Stimulated activated CD8-positive, alpha-beta memory T cell treated with anti-CD3 and anti-CD28 coated beads, Interleukin-12 subunit alpha, Interleukin-12 subunit beta, amount 100 ng/mL, for 4 hours (primary cell): ENCODE measurements at regions not wholly inside any gene's neighbourhood (a gene's known extent, or its start where the extent isn't known, plus 50 kb on each side); places are given as distances from the start of the nearest gene placed in this dataset.
"Not testable (repeated sequence)": the region's sequence is repeated elsewhere in the genome, so short reads cannot be mapped to it uniquely, and the experiment has no call there.

Experiments used
- DNase-seq: peaks from one replicate; pipeline ENCODE4 v3.0.0-alpha.2; 2020; ENCODE audit warnings: low read depth

DNA sequence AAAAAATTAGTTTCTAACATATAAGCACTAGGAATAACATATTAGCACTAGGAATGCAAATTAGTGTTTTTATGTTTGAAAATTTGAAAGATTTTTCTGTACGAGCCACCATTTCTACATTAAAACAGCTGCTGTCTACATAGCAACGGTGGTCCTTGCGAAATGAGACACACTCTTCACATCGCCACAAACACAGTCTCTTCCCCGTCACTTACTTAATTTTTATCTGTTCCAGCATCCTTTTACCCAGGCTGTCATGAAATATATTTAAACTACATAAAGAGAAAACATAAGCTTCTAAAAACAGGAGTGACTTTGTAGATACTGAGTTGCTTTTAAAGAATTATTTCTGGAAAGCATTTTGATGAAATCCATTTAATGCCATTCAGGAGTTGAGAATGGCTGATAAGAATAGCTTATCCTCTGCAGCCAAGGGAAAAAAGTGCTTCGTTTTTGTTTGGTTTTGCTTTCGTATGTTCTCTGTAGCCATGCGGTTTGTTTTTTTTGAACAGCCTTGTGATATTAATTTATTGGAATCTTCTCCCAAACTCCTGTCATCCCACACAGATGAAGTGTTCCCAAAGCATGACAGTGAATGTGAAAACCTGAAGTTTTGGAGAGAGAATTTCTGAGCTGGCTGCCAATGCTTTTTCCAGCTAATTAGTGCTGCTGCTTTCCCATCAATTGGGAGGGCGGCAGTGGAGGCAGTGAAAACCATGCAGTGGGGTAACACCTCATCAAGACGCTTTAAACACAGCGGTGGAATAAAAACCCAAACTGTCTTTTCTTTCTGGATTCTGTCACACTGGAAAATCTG lies 603.7 kb upstream of the ADARB2 start:
- DNase-seq: no peak

DNA sequence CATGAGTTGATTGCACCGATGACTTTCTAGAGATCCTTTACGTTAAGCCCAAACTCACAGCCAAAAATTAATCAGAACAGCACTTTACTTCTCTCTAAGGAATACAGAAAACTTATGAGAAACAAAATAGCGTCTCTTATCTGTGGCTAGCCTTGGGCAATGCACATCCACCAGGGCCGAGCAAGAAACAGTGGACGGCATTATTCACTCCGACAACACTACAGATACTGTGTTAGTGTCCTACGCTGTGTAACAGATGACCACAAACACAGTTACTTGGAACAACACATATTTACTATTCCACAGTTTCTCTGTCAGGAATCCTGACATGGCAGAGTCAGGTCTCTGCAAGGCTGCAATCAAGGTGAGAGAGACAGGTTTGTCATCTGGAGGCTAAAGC lies 598.3 kb upstream of the ADARB2 start:
- DNase-seq: no peak

DNA sequence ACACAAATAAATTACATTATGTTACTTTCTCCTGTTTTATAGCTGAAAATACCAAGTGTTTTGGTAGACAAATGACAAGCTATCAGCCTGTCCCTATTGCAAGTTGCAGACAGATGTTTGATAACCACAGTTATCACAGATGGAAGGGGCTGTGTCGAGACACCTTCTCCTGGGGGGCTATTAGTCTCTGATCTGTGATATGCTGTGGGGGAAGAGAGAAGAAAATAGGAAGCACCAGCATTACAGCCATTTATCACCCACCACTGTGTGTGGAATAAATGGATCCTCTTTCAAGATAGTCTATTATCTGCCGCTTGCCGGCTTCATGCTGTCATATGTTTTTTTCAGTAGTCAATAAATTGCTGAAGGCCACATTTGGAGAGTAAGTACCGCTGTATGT lies 597.2 kb upstream of the ADARB2 start:
- no peak for DNase-seq

DNA sequence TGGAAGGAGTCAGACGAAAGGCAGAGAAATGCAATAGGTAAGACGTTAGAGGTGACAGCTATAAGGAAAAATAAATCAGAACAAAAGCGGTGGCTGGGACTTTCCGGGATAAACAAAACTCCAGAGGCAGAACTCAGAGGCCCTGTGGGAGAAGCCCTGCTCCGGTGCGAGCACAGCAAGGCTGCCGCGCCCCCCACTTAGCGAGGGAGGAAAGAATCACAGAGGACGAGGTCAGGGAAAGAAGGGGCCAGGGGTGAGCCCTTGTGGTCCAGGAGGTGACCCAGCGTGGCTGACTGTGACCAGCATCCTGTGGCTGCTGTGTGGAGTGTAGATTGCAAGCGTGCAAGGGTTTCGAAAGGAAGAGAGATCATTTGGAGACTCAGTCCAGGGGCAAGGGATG lies 591.8 kb upstream of the ADARB2 start:
- DNase-seq: no peak

DNA sequence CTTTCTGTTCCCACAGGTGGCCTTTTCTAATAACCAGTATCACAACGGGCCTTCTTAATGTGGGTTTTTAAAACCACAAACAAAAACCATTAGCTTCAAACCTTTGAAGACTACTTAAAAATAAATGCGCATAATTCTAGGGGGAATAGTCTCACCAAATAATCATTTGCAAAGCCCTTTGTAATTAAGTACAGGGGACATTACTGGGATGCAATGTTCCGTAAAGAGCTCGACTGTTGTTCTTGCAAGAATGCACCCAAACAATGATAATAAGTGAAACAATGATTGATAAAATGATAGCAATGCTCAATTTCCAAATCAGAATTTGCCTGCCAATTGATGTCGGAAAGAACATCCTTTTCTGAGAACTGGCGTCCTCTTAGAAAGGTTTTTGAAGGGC lies 589.1 kb upstream of the ADARB2 start:
- no peak for DNase-seq

DNA sequence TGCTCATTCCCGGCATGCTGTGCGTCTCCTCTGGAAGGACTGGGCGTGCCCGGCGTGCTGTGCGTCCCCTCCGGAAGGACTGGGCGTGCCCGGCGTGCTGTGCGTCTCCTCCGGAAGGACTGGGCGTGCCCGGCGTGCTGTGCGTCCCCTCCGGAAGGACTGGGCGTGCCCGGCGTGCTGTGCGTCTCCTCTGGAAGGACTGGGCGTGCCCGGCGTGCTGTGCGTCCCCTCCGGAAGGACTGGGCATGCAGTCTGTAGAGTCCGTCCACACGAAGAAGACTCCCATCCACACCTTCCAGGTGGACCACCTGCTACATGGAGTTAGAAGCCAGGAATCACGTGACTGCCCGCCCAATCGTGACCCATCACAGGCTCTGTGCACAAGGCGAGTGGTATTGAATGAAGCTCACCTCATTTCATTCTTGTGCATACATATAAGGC lies 577.7 kb upstream of the ADARB2 start:
- DNase-seq: not testable (repeated sequence)

DNA sequence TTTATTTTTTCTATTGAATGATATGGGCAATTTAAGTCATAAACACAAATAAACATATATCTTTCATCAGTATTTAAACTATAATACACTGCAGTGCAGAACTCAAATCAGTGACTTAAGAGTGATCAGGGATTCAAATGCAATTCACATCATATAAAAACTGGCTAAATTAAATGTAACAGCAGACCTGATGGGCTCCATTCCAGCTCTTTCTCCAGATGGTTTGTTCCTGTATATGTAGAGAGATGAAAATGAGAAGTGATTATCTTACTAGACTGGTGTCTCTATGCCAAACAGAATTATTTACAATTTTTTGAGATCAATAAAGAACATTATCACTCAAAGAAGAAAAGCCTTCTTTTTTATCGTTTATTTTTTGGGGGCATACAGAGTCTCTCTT lies 568.8 kb upstream of the ADARB2 start:
- DNase-seq: no peak

DNA sequence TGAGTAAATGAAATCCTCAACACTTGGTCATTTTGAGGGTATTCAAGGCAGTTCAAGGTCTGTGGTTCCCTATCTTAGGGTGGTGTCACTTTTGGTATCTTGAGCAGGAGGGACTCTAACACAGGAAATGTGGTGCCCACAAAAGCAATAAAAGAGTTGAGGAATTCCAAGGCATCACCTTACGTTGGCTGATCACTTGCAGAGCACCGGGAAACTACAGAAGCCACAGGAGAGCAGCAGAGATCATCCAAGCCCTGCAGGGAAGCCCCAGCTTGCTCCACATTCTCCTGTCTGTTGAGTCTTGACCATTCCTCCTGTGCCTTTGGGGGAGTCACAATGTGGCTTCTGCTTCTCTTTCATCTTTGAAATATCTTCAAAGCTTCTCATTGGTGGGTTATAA lies 565.8 kb upstream of the ADARB2 start:
- no peak for DNase-seq

DNA sequence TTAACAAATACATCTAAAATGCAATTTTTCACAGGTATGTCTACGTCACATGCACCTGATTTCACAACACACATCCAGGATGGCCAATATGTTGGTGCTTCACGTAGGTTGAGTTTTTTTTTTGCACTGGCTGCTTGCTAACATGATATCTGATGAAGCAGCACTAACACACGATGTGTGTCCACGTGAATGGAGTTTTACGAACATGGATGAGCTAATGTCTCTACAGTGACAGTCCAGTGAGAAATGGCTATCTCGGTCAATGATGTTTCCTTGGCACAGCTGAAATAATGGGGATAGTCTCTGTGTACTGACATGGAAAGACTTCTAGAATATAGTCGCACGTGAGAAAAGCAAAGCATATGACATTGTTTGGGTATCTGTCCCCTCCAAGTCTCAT lies 563.9 kb upstream of the ADARB2 start:
- DNase-seq: no peak

DNA sequence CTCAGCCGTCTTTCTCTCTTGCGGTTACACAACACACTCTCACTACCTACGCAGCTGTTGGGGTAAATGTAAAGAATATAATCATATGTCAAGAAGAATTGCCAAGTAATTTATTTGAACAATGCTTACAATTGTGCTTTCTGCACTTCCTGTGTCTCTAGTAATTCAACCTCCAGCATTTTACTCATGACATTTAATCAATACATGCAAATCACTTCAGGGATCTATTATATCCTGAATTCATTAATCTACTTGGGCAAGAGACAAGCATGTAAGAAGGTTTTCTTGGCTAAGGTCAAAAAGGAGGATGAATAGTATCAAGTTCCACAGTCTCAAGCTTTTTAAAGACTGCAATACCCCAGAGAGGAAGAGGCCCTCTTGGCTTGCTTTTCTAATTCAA lies 562.9 kb upstream of the ADARB2 start:
- DNase-seq: no peak

DNA sequence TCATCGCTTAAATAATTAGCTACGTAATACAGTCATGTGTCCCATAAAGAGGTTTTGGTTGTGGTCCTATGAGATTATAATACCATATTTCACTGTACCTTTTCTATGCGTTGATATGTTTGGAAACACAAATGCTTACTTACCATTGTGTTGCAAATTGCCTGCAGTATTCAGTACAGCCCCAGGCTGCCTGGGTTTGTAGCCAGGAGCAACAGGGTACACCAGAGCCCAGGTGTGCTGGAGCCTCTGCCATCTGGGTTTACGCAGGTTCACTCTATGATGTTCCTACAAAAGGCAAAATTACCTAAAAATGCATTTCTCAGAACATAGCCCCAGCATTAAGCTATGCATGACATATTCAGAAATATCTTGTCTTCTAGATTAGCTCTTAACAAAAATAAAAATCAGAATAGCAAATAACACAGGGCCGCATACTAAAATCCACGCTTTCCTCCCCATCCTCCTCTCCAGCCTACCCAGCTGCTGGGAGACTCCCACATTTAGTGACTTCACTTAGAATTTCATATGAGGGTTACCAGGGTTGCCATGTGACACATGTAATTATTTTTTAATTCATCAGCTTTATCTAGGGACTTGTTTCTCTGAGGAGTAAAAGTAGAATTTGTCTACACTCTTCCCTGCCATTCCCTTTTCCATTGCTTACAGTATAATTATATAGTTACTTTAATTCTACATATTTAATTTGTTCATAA lies 559.0 kb upstream of the ADARB2 start:
- DNase-seq: no peak

DNA sequence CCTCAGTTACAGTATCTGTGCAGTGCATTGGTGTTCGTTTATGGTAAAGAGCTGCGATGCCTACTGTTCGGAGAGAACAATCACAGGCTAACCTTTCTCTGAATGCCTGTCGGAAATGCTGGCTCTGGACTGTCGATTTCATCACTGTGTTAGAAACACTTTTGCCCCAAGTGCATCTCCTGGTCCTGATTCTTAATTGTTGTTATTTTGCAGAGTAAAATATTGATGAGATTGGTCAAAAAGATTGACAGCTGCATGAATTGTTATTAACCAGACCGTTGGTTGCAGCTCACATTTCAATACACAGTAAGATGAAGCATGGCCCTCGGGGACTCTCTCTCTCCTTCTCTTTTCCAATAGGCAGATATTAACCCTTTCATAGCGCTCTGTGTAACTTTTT lies 557.4 kb upstream of the ADARB2 start:
- DNase-seq: no peak

DNA sequence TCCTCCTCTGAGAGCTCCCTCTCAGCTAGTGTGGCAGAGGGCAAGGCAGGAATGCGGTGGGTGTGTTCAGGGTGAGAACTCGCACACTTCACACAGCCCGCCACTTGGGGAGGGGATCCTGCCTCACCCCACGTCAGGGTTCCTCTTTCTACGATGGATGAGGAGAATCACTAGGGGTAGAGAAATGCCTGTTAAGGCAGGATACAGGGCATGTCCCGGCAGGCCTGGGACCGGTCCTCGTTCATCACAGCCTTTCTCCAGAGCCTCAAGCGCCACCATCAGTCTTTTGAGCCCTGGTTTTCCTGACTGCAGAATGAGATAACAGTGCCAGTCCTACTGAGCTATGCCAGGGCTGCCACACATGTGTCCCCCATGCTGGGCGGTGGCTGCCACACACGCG lies 546.7 kb upstream of the ADARB2 start:
- no peak for DNase-seq

DNA sequence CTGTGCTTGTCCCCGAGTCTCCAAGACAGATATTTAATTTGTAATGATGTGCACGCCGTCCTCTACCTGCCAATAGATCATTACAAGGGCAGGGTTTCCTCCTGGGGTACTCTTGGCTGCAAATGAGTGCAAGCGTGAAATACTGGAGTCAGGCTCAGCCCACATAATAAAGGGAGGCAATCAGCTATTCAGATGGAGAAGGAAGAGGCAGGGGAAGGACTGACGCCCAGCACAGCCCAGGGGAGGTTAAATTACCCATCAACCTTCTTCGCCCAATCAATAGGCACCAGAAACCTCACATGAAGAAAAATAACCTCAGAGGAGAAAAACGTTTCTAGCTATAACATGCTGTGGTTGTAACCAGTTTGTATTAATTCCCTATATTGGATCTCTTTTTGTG lies 544.9 kb upstream of the ADARB2 start:
- no peak for DNase-seq

DNA sequence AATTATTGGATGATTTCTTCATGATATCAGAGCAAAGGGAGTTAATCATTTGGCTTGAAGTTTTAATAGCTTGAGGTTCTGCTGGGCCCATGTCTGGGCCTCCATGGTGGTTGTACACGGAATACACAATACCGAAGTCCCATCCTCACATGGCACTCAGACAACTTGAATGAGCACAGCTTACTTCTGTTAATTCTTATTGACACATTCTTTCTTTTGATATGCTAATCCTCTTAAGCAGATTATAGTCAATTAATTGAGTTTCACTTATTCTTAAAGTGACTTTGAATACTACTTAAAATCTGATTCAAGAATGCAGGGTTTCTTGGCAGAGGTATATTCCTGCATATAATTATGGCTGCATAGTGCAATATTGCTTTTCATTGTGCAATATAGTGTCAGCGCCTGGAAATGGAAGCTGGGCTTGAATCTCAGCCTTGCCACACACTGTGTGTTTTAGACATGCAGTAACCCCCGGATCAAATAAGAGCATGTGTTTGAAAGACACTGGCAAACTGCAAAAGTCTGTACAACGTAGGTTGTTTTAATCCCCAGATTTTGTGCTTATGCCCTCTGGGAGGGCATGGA lies 543.5 kb upstream of the ADARB2 start:
- no peak for DNase-seq

DNA sequence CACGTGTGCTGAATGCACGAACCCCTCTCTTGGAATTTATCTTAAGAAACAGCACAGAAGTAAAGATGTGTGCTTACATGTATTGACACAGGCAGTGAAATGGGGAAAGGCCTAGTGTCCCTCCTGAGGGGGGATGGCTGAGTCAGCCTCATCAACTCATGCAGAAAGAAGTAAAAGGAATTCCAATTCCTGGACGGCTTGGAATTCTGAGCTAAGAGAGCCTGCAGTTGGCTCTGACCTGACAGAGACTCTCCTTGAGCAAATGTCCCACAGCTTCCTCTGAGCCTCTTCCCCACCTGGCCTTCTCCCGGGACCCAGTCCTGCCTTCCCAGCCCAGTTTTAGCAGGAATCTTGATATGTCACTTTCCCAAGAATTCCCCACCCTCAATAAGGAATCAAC lies 542.4 kb upstream of the ADARB2 start:
- no peak for DNase-seq

DNA sequence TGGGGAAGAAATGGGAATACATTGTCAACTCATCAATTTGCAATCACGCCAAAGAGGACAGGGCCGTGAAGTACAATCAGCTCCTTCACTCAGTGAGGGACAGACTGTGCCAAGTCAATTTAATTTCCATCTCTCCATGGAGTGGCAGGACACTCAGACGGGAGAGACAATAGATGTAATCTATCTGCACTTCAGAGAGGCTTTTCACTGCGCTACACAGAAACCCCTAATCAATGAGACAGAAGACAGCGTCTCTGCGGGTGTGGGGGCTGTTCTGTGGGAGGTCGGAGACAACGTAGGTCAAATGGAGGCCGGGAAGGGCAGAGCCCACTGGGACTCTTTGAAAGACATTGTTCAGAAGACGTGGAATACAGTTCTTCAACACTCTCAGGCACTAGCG lies 541.0 kb upstream of the ADARB2 start:
- no peak for DNase-seq

DNA sequence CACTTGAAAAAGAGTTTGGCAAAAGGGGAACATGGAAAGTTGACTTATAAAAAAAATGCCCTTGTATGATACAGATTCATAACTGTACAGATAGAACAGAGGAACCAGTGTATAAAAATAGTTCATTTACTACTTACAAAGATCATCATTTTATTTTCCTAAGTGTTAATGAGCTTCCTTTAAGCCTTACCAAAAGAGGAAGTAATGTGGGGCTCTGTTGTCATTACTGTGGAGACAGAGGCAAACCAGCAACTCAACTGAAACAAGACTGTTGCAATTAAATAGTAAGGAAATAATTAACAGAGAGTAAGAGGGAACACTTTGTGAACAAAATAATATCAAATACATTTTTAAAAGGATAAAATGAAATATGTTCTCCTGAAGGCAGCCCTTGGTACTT lies 526.2 kb upstream of the ADARB2 start:
- no peak for DNase-seq

DNA sequence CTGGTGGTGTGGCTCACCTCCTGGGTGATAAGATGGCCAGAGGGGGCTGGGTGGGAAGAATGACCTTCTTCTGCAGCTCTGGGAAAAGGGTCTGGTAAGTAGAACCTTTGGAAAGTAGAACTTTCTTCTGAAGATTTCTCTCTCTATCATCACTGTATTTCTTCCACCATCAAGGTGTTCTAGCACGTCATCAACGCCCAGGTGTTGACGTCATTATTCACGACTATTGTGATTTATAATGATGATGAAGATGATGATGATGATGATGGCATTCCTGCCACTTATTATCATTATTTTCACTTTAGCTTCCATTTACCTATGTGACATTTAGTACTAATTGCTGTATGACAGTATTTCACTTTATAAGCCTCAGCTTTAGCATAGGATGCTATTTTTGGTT lies 525.6 kb upstream of the ADARB2 start:
- DNase-seq: no peak

DNA sequence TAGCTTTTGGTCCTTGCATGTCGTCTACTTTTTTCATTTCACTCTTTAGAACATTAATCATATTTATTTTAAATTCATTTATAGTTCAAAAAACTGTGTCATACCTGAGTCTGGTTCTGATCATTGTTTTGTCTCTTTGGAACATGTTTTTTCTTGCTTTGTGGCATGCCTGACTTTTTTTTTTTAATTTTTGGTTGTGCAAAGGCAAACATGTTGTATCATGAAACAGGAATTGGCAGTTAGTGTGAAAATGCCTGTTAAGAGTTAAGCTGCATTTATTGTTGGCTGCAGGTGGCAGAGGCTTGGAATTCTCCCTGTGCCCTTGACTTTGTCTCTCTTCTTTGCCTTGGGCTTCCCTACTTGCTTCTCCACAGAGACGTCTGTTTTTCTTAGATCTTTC lies 525.0 kb upstream of the ADARB2 start:
- DNase-seq: no peak

DNA sequence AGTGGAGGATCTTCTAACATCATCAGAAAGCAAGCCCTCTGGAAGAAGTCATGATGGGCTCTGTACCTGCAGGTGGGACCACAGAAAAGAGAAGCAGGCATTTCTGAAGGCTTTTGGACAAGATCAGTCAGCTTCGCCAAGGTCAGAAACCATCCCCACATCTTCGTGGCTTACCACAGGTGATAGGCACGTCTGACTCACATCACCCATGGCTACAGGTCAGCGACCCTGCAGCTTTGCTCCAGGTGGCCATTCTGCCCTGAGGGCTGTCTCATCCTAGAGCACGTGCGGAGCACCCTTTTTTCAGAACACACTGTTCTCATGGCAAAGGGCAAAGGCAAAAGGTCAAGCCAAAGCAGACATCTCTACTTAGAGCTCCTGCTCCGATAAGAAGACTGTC lies 518.9 kb upstream of the ADARB2 start:
- no peak for DNase-seq

DNA sequence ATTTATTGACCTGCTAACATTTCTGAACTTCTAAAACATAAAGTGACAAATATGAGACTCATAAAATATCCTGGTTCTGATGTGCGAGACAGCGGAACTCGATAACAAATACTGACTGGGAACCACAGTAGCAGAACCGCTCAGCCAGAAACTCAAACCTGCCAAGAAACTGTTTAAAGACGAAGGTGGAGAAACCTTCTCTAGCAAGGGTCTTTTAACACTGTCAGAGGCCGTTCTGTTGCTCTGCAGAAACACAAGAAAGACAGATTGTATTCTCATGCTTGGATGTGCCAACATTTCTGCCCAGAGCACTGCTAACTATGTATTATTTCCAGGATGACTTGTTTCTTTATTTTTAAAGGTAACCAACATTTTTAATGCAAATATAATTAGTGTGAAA lies 514.8 kb upstream of the ADARB2 start:
- no peak for DNase-seq

DNA sequence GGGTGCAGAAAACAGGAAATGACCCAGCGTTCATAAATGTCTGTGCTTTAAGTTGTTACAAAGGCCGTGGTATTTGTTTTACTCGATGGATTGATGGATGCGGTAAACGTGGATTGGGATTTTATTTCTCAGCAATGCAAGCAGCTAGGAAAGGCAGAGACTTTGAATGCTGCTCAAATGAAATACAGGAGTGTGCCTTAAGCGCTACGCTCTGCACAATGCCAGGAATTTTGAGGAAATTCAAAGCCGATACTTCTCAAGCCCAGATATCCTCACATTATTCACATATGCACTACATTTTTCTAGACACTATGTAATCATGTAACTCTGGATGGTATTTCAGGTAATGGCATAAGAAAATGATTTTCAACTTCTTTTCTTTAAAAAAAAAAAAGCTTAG lies 514.3 kb upstream of the ADARB2 start:
- no peak for DNase-seq
